ENCODE measurements at regions not wholly inside any gene's neighbourhood (a gene's known extent, or its start where the extent isn't known, plus 50 kb on each side); places are given as distances from the start of the nearest gene placed in this dataset.

GRCh38 chr17:52242268-52242667 lies 83.8 kb upstream of the CA10 start:
- no peak for ATAC-seq
- POLR2A ChIA-PET = no interaction called here
- DNase-seq (ENCODE audit: low read depth, low spot score) = no peak
- H3K4me2 ChIP-seq (ENCODE audit: low read length) = no peak overlapping the region
- no peaks in the 10 kb centered on the region for H3K4me1 ChIP-seq (ENCODE audit: control insufficient read depth in 1 of 2, insufficient read depth in 2 of 2, low read length in 2 of 2)
- RAD21 ChIA-PET (ENCODE audit: low non-redundant PET in 1 of 2, low total read pairs in 2 of 2, uncharacterized antibody in 2 of 2, unreplicated experiment in 2 of 2) = no interaction called here
- H4K20me1 ChIP-seq (ENCODE audit: insufficient read depth) = no peaks in the 10 kb centered on the region
- H3K27me3 ChIP-seq (ENCODE audit: insufficient read depth, low read length) = no peaks in the 10 kb centered on the region
- H3K9me2 ChIP-seq (ENCODE audit: insufficient read depth) = no peaks in the 10 kb centered on the region
- no peak overlapping the region for H3K4me3 ChIP-seq (replicated peaks in 1 of 2; ENCODE audit: low read depth in 1 of 2, low read length in 2 of 2)
- CTCF ChIA-PET = no interaction called here
- no peaks in the 10 kb centered on the region for H3K79me2 ChIP-seq (ENCODE audit: insufficient read depth, low read length)
- TF ChIP-seq RAD21 (IDR thresholded peaks at IDR 0.05; ENCODE audit: low read depth) (no peak), SRF (IDR thresholded peaks at IDR 0.05; ENCODE audit: low read depth) (no peak), ATF3 (IDR thresholded peaks at IDR 0.05) (no peak), POLR2A (IDR thresholded peaks at IDR 0.05; ENCODE audit: borderline replicate concordance, extremely low read depth, insufficient read depth, insufficient read length) (no peak), ZBTB33 (IDR thresholded peaks at IDR 0.05; ENCODE audit: extremely low read depth, insufficient replicate concordance, low read length) (no peak)
- no TSS peak for BruUV-seq (replicated peaks)
- peaks cover 27 to 56% of the 10 kb centered on the region in 2 experiments; a peak in 3 of 4 replicates for H3K9me3 ChIP-seq (ENCODE audit: control insufficient read depth in 1 of 2, insufficient read depth in 1 of 2, low read depth in 1 of 2, low read length in 2 of 2)
- no peak overlapping the region for H3K9ac ChIP-seq (ENCODE audit: low read length)
- no peak overlapping the region for H2AFZ ChIP-seq (ENCODE audit: low read depth, low read length, poor library complexity, severe bottlenecking)
- no peaks in the 10 kb centered on the region for H3K36me3 ChIP-seq (ENCODE audit: control insufficient read depth in 1 of 2, insufficient read depth in 2 of 2, low read length in 2 of 2)
- intact Hi-C loops (cut with micrococcal nuclease) = no loop called here
- no peak overlapping the region for H3K27ac ChIP-seq (ENCODE audit: low read depth, low read length)

- ChIA-PET CTCF (no interaction called here), POLR2A (no interaction called here), RAD21 (ENCODE audit: low non-redundant PET in 1 of 2, low total read pairs in 2 of 2, uncharacterized antibody in 2 of 2, unreplicated experiment in 2 of 2) (no interaction called here)
- Histone ChIP-seq H4K20me1 (ENCODE audit: insufficient read depth) (no peaks in the 10 kb centered on the region), H3K4me3 (replicated peaks in 1 of 2; ENCODE audit: low read depth in 1 of 2, low read length in 2 of 2) (no peak overlapping the region), H3K9ac (ENCODE audit: low read length) (no peak overlapping the region), H3K36me3 (ENCODE audit: control insufficient read depth in 1 of 2, insufficient read depth in 2 of 2, low read length in 2 of 2) (no peaks in the 10 kb centered on the region), H3K79me2 (ENCODE audit: insufficient read depth, low read length) (no peaks in the 10 kb centered on the region), H2AFZ (ENCODE audit: low read depth, low read length, poor library complexity, severe bottlenecking) (no peak overlapping the region), H3K4me2 (ENCODE audit: low read length) (no peak overlapping the region), H3K27me3 (ENCODE audit: insufficient read depth, low read length) (no peaks in the 10 kb centered on the region), H3K27ac (ENCODE audit: low read depth, low read length) (no peak overlapping the region), H3K9me3 (ENCODE audit: control insufficient read depth in 1 of 2, insufficient read depth in 1 of 2, low read depth in 1 of 2, low read length in 2 of 2) (peaks cover 20 to 37% of the 10 kb centered on the region in 2 experiments; a peak in 3 of 4 replicates), H3K9me2 (ENCODE audit: insufficient read depth) (no peaks in the 10 kb centered on the region), H3K4me1 (ENCODE audit: control insufficient read depth in 1 of 2, insufficient read depth in 2 of 2, low read length in 2 of 2) (no peaks in the 10 kb centered on the region)
- intact Hi-C loops (cut with micrococcal nuclease) = no loop called here
- TF ChIP-seq ZBTB33 (IDR thresholded peaks at IDR 0.05; ENCODE audit: extremely low read depth, insufficient replicate concordance, low read length) (no peak), POLR2AphosphoS5 (IDR thresholded peaks at IDR 0.05; ENCODE audit: low read depth, low read length) (no peak), EZH2 (IDR thresholded peaks at IDR 0.05) (no peak), CTCF (IDR thresholded peaks at IDR 0.05 in 2 of 3, conservative IDR thresholded peaks at IDR 0.05 in 1 of 3; ENCODE audit: borderline replicate concordance in 1 of 3, insufficient read depth in 1 of 3, low read depth in 2 of 3, low read length in 2 of 3) (no peak)
- DNase-seq (ENCODE audit: low read depth, low spot score) (no peak), ATAC-seq (no peak)
- BruUV-seq (replicated peaks) = no TSS peak
Measured at GRCh38 chr17:52237151-52237550, 78.6 kb upstream of the CA10 start.

Measured in HCT116 (cell line).